Choroid plexus epithelial cell (primary cell): ENCODE measurements at regions not wholly inside any gene's neighbourhood (a gene's known extent, or its start where the extent isn't known, plus 50 kb on each side); places are given as distances from the start of the nearest gene placed in this dataset.

Source experiments
- DNase-seq: peaks from one replicate; pipeline ENCODE4 v3.0.0-alpha.2; 2010; ENCODE audit warnings: low read depth
- H3K4me3 ChIP-seq: 2 replicates; pipeline ENCODE4 v1.5.1; 2011; ENCODE audit warnings: low read depth, mild to moderate bottlenecking, control low read depth, low read length, moderate library complexity
- CTCF ChIP-seq: conservative IDR thresholded peaks from 2 replicates; pipeline ENCODE4 v1.5.1; 2011; ENCODE audit warnings: low read depth, mild to moderate bottlenecking, control low read depth, inconsistent platforms, low read length, moderate library complexity

GRCh38 chr1:58305622-58306021 lies 240.9 kb downstream of the OMA1 start:
- no peak overlapping the region for H3K4me3 ChIP-seq
- no peak for TF ChIP-seq CTCF
- DNase-seq: no peak

- DNase-seq: no peak
- TF ChIP-seq CTCF: no peak
- H3K4me3 ChIP-seq: no peak overlapping the region
Observed at GRCh38 chr1:58304346-58304975, 242.1 kb downstream of the OMA1 start.

GRCh38 chr1:58303841-58304240 lies 242.7 kb downstream of the OMA1 start:
- no peak for TF ChIP-seq CTCF
- no peak overlapping the region for H3K4me3 ChIP-seq
- no peak for DNase-seq

GRCh38 chr1:58293388-58293787 lies 253.1 kb downstream of the OMA1 start:
- H3K4me3 ChIP-seq: no peak overlapping the region
- no peak for TF ChIP-seq CTCF
- no peak for DNase-seq

GRCh38 chr1:58290685-58291372 lies 255.7 kb downstream of the OMA1 start:
- TF ChIP-seq CTCF: no peak
- no peak overlapping the region for H3K4me3 ChIP-seq
- DNase-seq: peak; percentile 41

GRCh38 chr1:58288624-58289142 lies 257.8 kb downstream of the OMA1 start:
- no peak for DNase-seq
- TF ChIP-seq CTCF: no peak
- H3K4me3 ChIP-seq: no peak overlapping the region
